K562 (cell line): ENCODE measurements at regions not wholly inside any gene's neighbourhood (a gene's known extent, or its start where the extent isn't known, plus 50 kb on each side); places are given as distances from the start of the nearest gene placed in this dataset.

Experiments
- ATAC-seq: fragments of 200-7000 bp; cut with Tn5 transposase; 3 replicates; pipeline ENCODE4 v1.9.1; 2020; ENCODE audit warnings: moderate library complexity
- BruUV-seq: library from RNA; stranded (reverse); fragments of 400-500 nt; replicated peaks from 2 replicates; lab custom pipeline; 2021; lab: Mats Ljungman, UMichigan
- CTCF ChIA-PET: fragments of 300-600 bp; formaldehyde crosslinking; extraction: SDS; loops from one replicate; lab custom pipeline; 2021; ENCODE audit warnings: low intra/inter-chr PET ratio; lab: Yijun Ruan, JAX
- POLR2A ChIA-PET: fragments of 300-600, 350-650 bp; sonication (Branson Sonifier 250); formaldehyde crosslinking; extraction: SDS; loops from one replicate; lab custom pipeline; 2021; ENCODE audit warnings: antibody characterized with exemption, inconsistent platforms; lab: Yijun Ruan, JAX
- DNase-seq, 4 experiments: peaks; one replicate each; pipeline versions ENCODE4 v3.0.0 to v3.0.0-alpha.2; 2011 to 2018; ENCODE audit warnings: low spot score in 3 of 4, mixed read lengths in 3 of 4; ENCODE audit errors: extremely low read depth in 1 of 4
- FAIRE-seq: peaks from 2 replicates; lab custom pipeline; 2011; peaks lifted over from hg19 to GRCh38; lab: Jason Lieb, UNC
- H2AFZ ChIP-seq: 2 replicates; pipeline ENCODE4 v1.6.0; 2011; ENCODE audit warnings: low read depth, low read length, control low read depth, inconsistent platforms
- H3K27ac ChIP-seq: fragments of 200-600 bp; 3 replicates; pipeline ENCODE4 v1.8.0; 2011; ENCODE audit warnings: low read depth, mild to moderate bottlenecking, control low read depth, inconsistent platforms, low read length, moderate library complexity, mixed read lengths; ENCODE audit errors: extremely low read depth
- H3K27me3 ChIP-seq, 2 experiments: fragments of 300-600 bp in 1 of 2; 2 replicates in 1 of 2; 3 replicates in 1 of 2; pipeline versions ENCODE4 v1.6.0 to v1.8.0; 2011; ENCODE audit warnings: inconsistent platforms in 2 of 2, low read length in 2 of 2, mild to moderate bottlenecking in 1 of 2, mixed read lengths in 1 of 2, moderate library complexity in 1 of 2; ENCODE audit not compliant: control insufficient read depth in 2 of 2, insufficient read depth in 2 of 2
- H3K36me3 ChIP-seq: fragments of 300-600 bp; 3 replicates; pipeline ENCODE4 v1.8.0; 2011; ENCODE audit warnings: mild to moderate bottlenecking, low read length, inconsistent platforms; ENCODE audit not compliant: control insufficient read depth, insufficient read depth
- H3K4me1 ChIP-seq, 2 experiments: fragments of 200-600 bp in 1 of 2; replicated peaks in 1 of 2; 2 replicates in 1 of 2; 3 replicates in 1 of 2; pipeline versions ENCODE4 v1.5.1 to v1.8.0; 2011; ENCODE audit warnings: inconsistent platforms in 2 of 2, low read length in 2 of 2, mild to moderate bottlenecking in 1 of 2, mixed read lengths in 1 of 2, moderate library complexity in 1 of 2; ENCODE audit not compliant: control insufficient read depth in 2 of 2, insufficient read depth in 2 of 2
- H3K4me2 ChIP-seq: 2 replicates; pipeline ENCODE4 v1.6.1; 2011; ENCODE audit warnings: low read length, control low read depth, inconsistent platforms, mixed read lengths; ENCODE audit not compliant: insufficient read depth
- H3K4me3 ChIP-seq: fragments of 200-600 bp; sonication (generic), shearing (Covaris generic); 2 replicates; pipeline ENCODE4 v1.5.1; 2016; ENCODE audit warnings: control low read depth, inconsistent platforms
- H3K79me2 ChIP-seq: fragments of 200-600 bp; 3 replicates; pipeline ENCODE4 v1.8.0; 2011; ENCODE audit warnings: low read length, inconsistent platforms; ENCODE audit not compliant: control insufficient read depth, insufficient read depth
- H3K9ac ChIP-seq, 2 experiments: 2 replicates each; pipeline versions ENCODE4 v1.6.0 to v1.6.1; 2011; ENCODE audit warnings: low read depth in 2 of 2, low read length in 2 of 2, control low read depth in 1 of 2, inconsistent platforms in 1 of 2, mild to moderate bottlenecking in 1 of 2, mixed read lengths in 1 of 2; ENCODE audit not compliant: insufficient read depth in 1 of 2
- H3K9me1 ChIP-seq: one replicate; pipeline ENCODE4 v1.6.0; 2011; ENCODE audit warnings: inconsistent platforms, mild to moderate bottlenecking, low read length, moderate library complexity; ENCODE audit not compliant: control insufficient read depth, insufficient read depth
- H3K9me3 ChIP-seq: replicated peaks from 2 replicates; pipeline ENCODE4 v1.5.1; 2011; ENCODE audit warnings: low read depth, low read length, inconsistent platforms; ENCODE audit not compliant: control insufficient read depth, insufficient read depth
- H4K20me1 ChIP-seq: replicated peaks from 2 replicates; pipeline ENCODE4 v1.6.1; 2011; ENCODE audit warnings: low read length, inconsistent platforms, mixed read lengths; ENCODE audit not compliant: control insufficient read depth, insufficient read depth
- BCOR ChIP-seq: fragments of 450-650 bp; IDR thresholded peaks from 2 replicates; pipeline ENCODE4 v1.6.1; 2016
- CC2D1A ChIP-seq: fragments of 450-650 bp; IDR thresholded peaks from 2 replicates; pipeline ENCODE4 v1.6.1; 2017; ENCODE audit warnings: mild to moderate bottlenecking
- FOXA3 ChIP-seq, 2 experiments: fragments of 450-650 bp in 1 of 2; sonication (generic) in 1 of 2; formaldehyde crosslinking; IDR thresholded peaks in 1 of 2; conservative IDR thresholded peaks in 1 of 2; 2 replicates each; pipeline versions ENCODE4 v1.4.0 to v1.8.0; 2020 to 2022; ENCODE audit warnings: mild to moderate bottlenecking in 2 of 2, missing genetic modification reagents in 1 of 2
- HDAC3 ChIP-seq: fragments of 450-650 bp; IDR thresholded peaks from 2 replicates; pipeline ENCODE4 v1.6.1; 2018; ENCODE audit warnings: borderline replicate concordance, mild to moderate bottlenecking, moderate library complexity; ENCODE audit not compliant: partially characterized antibody
- HNRNPK ChIP-seq: fragments of 200-400 bp; formaldehyde crosslinking; IDR thresholded peaks from one replicate; pipeline ENCODE4 v1.6.1; 2018; ENCODE audit warnings: mild to moderate bottlenecking, low read depth, low read length; ENCODE audit not compliant: poor library complexity, severe bottlenecking
- PHB2 ChIP-seq: fragments of 450-650 bp; IDR thresholded peaks from 2 replicates; pipeline ENCODE4 v1.6.1; 2017; ENCODE audit warnings: low read depth
- SIN3A ChIP-seq, 2 experiments: fragments of 150-350 bp in 1 of 2; IDR thresholded peaks; 2 replicates each; pipeline ENCODE4 v1.6.1; 2011 to 2016; ENCODE audit warnings: borderline replicate concordance in 2 of 2, low read depth in 2 of 2, low read length in 2 of 2, mild to moderate bottlenecking in 2 of 2, moderate library complexity in 2 of 2; ENCODE audit not compliant: control insufficient read depth in 1 of 2
- ZC3H4 ChIP-seq: sonication (generic); formaldehyde crosslinking; IDR thresholded peaks from 2 replicates; pipeline ENCODE4 v1.9.0; 2021; ENCODE audit warnings: missing genetic modification reagents, borderline replicate concordance
- WGBS: fragments of 100-300 bp; shearing (Covaris generic); methylation state at CpG from one replicate; pipeline ENCODE4 v1.1.6; 2016; ENCODE audit warnings: low coverage, mixed read lengths; ENCODE audit not compliant: insufficient coverage; ENCODE audit errors: missing lambda C conversion rate; 5-methylcytosine and 5-hydroxymethylcytosine counted together
- in situ Hi-C: fragments of 300-500 bp; cut with MboI; formaldehyde crosslinking; loops from 4 replicates; pipeline ENCODE4 v1.15.0; 2018; ENCODE audit warnings: inconsistent platforms, mixed read lengths
- intact Hi-C: fragments of 100-400 bp; cut with micrococcal nuclease; formaldehyde crosslinking; loops from 2 replicates; pipeline ENCODE4 v1.14.2; 2022
- TF ChIP-seq, protein P1 (sequence below): fragments of 450-650 bp; conservative IDR thresholded peaks from 2 replicates; pipeline ENCODE4 v1.6.1; 2016; ENCODE audit warnings: missing genetic modification characterization, low read depth, mild to moderate bottlenecking, missing compliant biosample characterization, moderate library complexity
- TF ChIP-seq, protein P2 (sequence below): sonication (generic); formaldehyde crosslinking; IDR thresholded peaks from 2 replicates; pipeline ENCODE4 v1.8.0; 2022; ENCODE audit warnings: mild to moderate bottlenecking, missing genetic modification reagents
- TF ChIP-seq, protein P3 (sequence below): fragments of 450-650 bp; IDR thresholded peaks from 2 replicates; pipeline ENCODE4 v1.6.1; 2014; ENCODE audit warnings: low read depth, mild to moderate bottlenecking, moderate library complexity, borderline replicate concordance

DNA sequence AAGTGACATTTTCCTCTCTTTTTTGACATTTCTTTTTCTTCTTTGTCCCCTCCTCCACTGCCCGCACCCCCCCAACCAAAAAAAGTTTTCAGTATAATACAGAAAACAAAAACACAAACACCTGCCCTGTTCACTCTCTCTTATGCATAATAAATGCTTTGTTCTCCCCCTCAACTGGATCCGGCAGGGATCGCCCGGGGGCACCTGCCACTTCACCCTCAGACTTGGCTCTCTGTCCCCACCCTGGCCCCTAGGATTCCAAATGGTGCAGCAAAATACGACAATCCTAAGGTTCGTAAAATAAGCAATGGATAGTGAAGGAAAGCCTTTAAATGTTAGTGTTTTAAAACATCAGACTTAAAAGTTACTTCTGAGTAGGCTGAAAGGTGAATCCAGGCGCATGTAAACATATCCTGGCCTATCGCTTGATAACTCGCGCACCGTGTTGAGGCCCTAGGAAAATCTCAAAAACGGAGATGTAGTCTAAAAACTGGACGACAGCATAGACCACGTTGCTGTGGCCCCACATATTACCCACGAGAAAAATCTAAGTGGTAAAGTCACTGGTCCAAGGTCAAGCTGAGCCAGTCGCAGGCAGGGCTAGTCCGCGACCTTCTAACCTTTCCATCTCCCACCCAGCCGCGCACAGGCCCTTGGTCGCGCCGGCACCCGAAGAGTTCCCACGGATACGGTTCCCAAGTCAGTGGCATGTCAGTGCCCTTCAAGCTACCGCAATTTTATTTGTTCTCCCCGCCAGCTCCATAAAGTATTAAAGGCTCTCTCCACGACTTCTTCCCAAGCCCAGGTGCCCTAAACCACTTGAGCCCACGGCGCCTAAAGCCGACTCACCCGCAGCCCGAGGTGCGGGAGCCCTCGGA lies 130.8 kb downstream of the OGFRL1 start:
- WGBS: 35% methylated on average over 29 of the region's 36 CpGs
- no peak overlapping the region for H2AFZ ChIP-seq
- in situ Hi-C loops: no loop called here
- H3K9me3 ChIP-seq: no peaks in the 10 kb centered on the region
- H3K4me3 ChIP-seq: no peak overlapping the region
- POLR2A ChIA-PET: no interaction called here
- TF ChIP-seq ZC3H4 (no peak), HDAC3 (no peak), SIN3A (IDR thresholded peaks at IDR 0.05; ENCODE audit: borderline replicate concordance in 2 of 2, control insufficient read depth in 1 of 2, low read depth in 2 of 2, low read length in 2 of 2) (no peak), PHB2 (no peak), FOXA3 (CRISPR knock-in tag; conservative IDR thresholded peaks at IDR 0.05 in 1 of 2, IDR thresholded peaks at IDR 0.05 in 1 of 2) (no peak), BCOR (no peak), CC2D1A (no peak), HNRNPK (no peak)
- TF ChIP-seq, protein P1, sequence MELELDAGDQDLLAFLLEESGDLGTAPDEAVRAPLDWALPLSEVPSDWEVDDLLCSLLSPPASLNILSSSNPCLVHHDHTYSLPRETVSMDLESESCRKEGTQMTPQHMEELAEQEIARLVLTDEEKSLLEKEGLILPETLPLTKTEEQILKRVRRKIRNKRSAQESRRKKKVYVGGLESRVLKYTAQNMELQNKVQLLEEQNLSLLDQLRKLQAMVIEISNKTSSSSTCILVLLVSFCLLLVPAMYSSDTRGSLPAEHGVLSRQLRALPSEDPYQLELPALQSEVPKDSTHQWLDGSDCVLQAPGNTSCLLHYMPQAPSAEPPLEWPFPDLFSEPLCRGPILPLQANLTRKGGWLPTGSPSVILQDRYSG (tag): no peak
- TF ChIP-seq, protein P2, sequence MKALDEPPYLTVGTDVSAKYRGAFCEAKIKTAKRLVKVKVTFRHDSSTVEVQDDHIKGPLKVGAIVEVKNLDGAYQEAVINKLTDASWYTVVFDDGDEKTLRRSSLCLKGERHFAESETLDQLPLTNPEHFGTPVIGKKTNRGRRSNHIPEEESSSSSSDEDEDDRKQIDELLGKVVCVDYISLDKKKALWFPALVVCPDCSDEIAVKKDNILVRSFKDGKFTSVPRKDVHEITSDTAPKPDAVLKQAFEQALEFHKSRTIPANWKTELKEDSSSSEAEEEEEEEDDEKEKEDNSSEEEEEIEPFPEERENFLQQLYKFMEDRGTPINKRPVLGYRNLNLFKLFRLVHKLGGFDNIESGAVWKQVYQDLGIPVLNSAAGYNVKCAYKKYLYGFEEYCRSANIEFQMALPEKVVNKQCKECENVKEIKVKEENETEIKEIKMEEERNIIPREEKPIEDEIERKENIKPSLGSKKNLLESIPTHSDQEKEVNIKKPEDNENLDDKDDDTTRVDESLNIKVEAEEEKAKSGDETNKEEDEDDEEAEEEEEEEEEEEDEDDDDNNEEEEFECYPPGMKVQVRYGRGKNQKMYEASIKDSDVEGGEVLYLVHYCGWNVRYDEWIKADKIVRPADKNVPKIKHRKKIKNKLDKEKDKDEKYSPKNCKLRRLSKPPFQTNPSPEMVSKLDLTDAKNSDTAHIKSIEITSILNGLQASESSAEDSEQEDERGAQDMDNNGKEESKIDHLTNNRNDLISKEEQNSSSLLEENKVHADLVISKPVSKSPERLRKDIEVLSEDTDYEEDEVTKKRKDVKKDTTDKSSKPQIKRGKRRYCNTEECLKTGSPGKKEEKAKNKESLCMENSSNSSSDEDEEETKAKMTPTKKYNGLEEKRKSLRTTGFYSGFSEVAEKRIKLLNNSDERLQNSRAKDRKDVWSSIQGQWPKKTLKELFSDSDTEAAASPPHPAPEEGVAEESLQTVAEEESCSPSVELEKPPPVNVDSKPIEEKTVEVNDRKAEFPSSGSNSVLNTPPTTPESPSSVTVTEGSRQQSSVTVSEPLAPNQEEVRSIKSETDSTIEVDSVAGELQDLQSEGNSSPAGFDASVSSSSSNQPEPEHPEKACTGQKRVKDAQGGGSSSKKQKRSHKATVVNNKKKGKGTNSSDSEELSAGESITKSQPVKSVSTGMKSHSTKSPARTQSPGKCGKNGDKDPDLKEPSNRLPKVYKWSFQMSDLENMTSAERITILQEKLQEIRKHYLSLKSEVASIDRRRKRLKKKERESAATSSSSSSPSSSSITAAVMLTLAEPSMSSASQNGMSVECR (CRISPR knock-in tag): no peak
- TF ChIP-seq, protein P3, sequence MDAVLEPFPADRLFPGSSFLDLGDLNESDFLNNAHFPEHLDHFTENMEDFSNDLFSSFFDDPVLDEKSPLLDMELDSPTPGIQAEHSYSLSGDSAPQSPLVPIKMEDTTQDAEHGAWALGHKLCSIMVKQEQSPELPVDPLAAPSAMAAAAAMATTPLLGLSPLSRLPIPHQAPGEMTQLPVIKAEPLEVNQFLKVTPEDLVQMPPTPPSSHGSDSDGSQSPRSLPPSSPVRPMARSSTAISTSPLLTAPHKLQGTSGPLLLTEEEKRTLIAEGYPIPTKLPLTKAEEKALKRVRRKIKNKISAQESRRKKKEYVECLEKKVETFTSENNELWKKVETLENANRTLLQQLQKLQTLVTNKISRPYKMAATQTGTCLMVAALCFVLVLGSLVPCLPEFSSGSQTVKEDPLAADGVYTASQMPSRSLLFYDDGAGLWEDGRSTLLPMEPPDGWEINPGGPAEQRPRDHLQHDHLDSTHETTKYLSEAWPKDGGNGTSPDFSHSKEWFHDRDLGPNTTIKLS: no peak
- TF ChIP-seq, all 486 proteins: peak for 0
- no peaks in the 10 kb centered on the region for H3K79me2 ChIP-seq
- H3K9ac ChIP-seq: no peak overlapping the region
- no peaks in the 10 kb centered on the region for H3K36me3 ChIP-seq
- DNase-seq (no peak), ATAC-seq (no peak), FAIRE-seq (no peak)
- no peaks in the 10 kb centered on the region for H3K4me1 ChIP-seq
- BruUV-seq: no TSS peak
- H3K27ac ChIP-seq: no peak overlapping the region
- H4K20me1 ChIP-seq: no peaks in the 10 kb centered on the region
- intact Hi-C loops: no loop called here
- no peaks in the 10 kb centered on the region for H3K27me3 ChIP-seq
- H3K9me1 ChIP-seq: no peaks in the 10 kb centered on the region
- CTCF ChIA-PET: no interaction called here
- no peak overlapping the region for H3K4me2 ChIP-seq
